ENCODE measurements at regions not wholly inside any gene's neighbourhood (a gene's known extent, or its start where the extent isn't known, plus 50 kb on each side); places are given as distances from the start of the nearest gene placed in this dataset.

GRCh38 chr3:111470032-111470431, 72.0 kb upstream of the CD96 start:
- DNase-seq (ENCODE audit: extremely low read depth in 1 of 2, low read depth in 1 of 2) = no peak

GRCh38 chr3:111471831-111472230, 70.2 kb upstream of the CD96 start:
- no peak for DNase-seq (ENCODE audit: extremely low read depth in 1 of 2, low read depth in 1 of 2)

GRCh38 chr3:111472556-111472955, 69.4 kb upstream of the CD96 start:
- no peak for DNase-seq (ENCODE audit: extremely low read depth in 1 of 2, low read depth in 1 of 2)

GRCh38 chr3:111473550-111473949, 68.4 kb upstream of the CD96 start:
- no peak for DNase-seq (ENCODE audit: extremely low read depth in 1 of 2, low read depth in 1 of 2)

- no peak for DNase-seq (ENCODE audit: extremely low read depth in 1 of 2, low read depth in 1 of 2)
These were observed 65.3 kb upstream of the CD96 start for GRCh38 chr3:111476701-111477100.

- no peak for DNase-seq (ENCODE audit: extremely low read depth in 1 of 2, low read depth in 1 of 2)
These were observed 61.9 kb upstream of the CD96 start for GRCh38 chr3:111480091-111480490.

- no peak for DNase-seq (ENCODE audit: extremely low read depth in 1 of 2, low read depth in 1 of 2)
These were observed 60.4 kb upstream of the CD96 start for GRCh38 chr3:111481551-111481950.

- DNase-seq (ENCODE audit: extremely low read depth in 1 of 2, low read depth in 1 of 2) = no peak
These were observed 59.4 kb upstream of the CD96 start for GRCh38 chr3:111482574-111482973.

GRCh38 chr3:111485086-111485485, 56.9 kb upstream of the CD96 start:
- DNase-seq (ENCODE audit: extremely low read depth in 1 of 2, low read depth in 1 of 2) = no peak
